C4-2B (cell line): ENCODE measurements at regions not wholly inside any gene's neighbourhood (a gene's known extent, or its start where the extent isn't known, plus 50 kb on each side); places are given as distances from the start of the nearest gene placed in this dataset.

Experiments
- ZFX ChIP-seq: fragments of 450-650 bp; IDR thresholded peaks from 2 replicates; pipeline ENCODE4 v1.6.1; 2017
- TF ChIP-seq, protein P1 (sequence below): fragments of 450-650 bp; conservative IDR thresholded peaks from 2 replicates; pipeline ENCODE4 v1.5.1; 2017; ENCODE audit warnings: mild to moderate bottlenecking

DNA sequence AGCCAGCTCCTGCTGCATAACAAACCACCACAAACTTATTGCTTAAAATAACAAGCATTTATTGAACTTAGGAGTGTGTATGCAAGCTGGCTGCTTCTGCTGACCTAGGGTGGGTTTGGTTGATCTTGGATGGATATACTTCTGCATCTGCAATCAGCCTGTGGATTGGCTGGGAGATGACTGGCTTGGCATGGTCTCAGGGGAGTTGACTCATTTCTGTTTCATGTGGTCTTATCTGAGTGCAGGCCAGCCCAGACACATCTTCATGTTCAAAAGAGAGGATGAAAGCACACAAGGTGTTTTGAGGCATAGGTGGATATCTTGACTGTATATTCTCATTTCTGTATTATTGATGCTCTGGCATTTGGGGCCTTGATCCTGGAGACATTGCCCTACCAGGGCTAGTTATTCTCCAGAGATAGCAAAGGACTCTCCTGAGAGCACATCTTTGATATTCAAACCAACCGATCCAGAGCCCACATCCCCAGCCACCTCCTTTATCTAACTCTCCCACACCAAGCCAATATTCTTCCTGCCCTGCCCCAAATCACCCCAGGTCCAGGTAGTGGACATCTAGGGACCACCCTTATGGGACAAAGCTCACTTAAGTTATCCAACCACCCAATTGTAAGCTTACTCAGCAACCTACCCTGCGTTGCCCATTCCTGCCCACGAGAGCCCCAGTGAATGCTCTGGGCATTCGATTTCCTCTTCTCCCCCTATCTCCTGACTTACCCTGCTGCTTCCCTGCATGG lies 350.8 kb downstream of the PTPRU start:
- TF ChIP-seq, protein P1, sequence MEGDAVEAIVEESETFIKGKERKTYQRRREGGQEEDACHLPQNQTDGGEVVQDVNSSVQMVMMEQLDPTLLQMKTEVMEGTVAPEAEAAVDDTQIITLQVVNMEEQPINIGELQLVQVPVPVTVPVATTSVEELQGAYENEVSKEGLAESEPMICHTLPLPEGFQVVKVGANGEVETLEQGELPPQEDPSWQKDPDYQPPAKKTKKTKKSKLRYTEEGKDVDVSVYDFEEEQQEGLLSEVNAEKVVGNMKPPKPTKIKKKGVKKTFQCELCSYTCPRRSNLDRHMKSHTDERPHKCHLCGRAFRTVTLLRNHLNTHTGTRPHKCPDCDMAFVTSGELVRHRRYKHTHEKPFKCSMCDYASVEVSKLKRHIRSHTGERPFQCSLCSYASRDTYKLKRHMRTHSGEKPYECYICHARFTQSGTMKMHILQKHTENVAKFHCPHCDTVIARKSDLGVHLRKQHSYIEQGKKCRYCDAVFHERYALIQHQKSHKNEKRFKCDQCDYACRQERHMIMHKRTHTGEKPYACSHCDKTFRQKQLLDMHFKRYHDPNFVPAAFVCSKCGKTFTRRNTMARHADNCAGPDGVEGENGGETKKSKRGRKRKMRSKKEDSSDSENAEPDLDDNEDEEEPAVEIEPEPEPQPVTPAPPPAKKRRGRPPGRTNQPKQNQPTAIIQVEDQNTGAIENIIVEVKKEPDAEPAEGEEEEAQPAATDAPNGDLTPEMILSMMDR = no peak
- no peak for TF ChIP-seq ZFX
